A673 (cell line): ENCODE measurements at regions not wholly inside any gene's neighbourhood (a gene's known extent, or its start where the extent isn't known, plus 50 kb on each side); places are given as distances from the start of the nearest gene placed in this dataset.

Experiments
- BruUV-seq: library from RNA; stranded (reverse); fragments of 400-500 nt; replicated peaks from 2 replicates; lab custom pipeline; 2021; lab: Mats Ljungman, UMichigan
- CTCF ChIA-PET: fragments of 300-600 bp; sonication (Branson Sonifier 250); formaldehyde crosslinking; loops from one replicate; lab custom pipeline; 2022; ENCODE audit warnings: antibody characterized with exemption; lab: Charles Lee
- POLR2A ChIA-PET: fragments of 300-600 bp; sonication (Branson Sonifier 250); formaldehyde crosslinking; loops from one replicate; lab custom pipeline; 2022; ENCODE audit warnings: antibody characterized with exemption; ENCODE audit not compliant: low non-redundant PET; lab: Charles Lee
- DNase-seq: peaks from one replicate; pipeline ENCODE4 v3.0.0-alpha.2; 2015; ENCODE audit warnings: low spot score
- H3K27ac ChIP-seq: fragments of 200-600 bp; sonication (generic); 2 replicates; pipeline ENCODE4 v1.5.1; 2016; ENCODE audit warnings: mixed run types, low read depth, mild to moderate bottlenecking, mixed read lengths, antibody characterized with exemption, low read length; ENCODE audit not compliant: poor library complexity, severe bottlenecking
- H3K27me3 ChIP-seq: fragments of 200-600 bp; sonication (generic); replicated peaks from 2 replicates; pipeline ENCODE4 v1.6.1; 2017; ENCODE audit warnings: mixed run types, low read depth, mild to moderate bottlenecking, mixed read lengths, antibody characterized with exemption, low read length; ENCODE audit not compliant: insufficient read depth, poor library complexity
- H3K36me3 ChIP-seq: fragments of 200-600 bp; sonication (generic); 2 replicates; pipeline ENCODE4 v1.6.1; 2016; ENCODE audit warnings: mixed run types, mild to moderate bottlenecking, mixed read lengths, antibody characterized with exemption, low read length; ENCODE audit not compliant: insufficient read depth, poor library complexity, severe bottlenecking
- H3K4me1 ChIP-seq: fragments of 200-600 bp; sonication (generic); 2 replicates; pipeline ENCODE4 v1.6.1; 2017; ENCODE audit warnings: mixed run types, mild to moderate bottlenecking, mixed read lengths, antibody characterized with exemption, low read length; ENCODE audit not compliant: insufficient read depth, poor library complexity, severe bottlenecking
- H3K4me3 ChIP-seq: fragments of 200-600 bp; sonication (generic); 2 replicates; pipeline ENCODE4 v1.5.1; 2016; ENCODE audit warnings: low read depth, mixed run types, mild to moderate bottlenecking, mixed read lengths, low read length; ENCODE audit not compliant: poor library complexity, severe bottlenecking
- H3K9me3 ChIP-seq: fragments of 200-600 bp; sonication (generic); 2 replicates; pipeline ENCODE4 v1.6.1; 2016; ENCODE audit warnings: mixed run types, low read depth, mild to moderate bottlenecking, mixed read lengths, antibody characterized with exemption, low read length; ENCODE audit not compliant: poor library complexity, severe bottlenecking
- EZH2 ChIP-seq: fragments of 200-600 bp; sonication (generic); IDR thresholded peaks from 2 replicates; pipeline ENCODE4 v1.6.1; 2017; ENCODE audit warnings: borderline replicate concordance, low read depth, mild to moderate bottlenecking, mixed read lengths, antibody characterized with exemption, low read length; ENCODE audit not compliant: poor library complexity, severe bottlenecking
- intact Hi-C: fragments of 100-400 bp; cut with micrococcal nuclease; formaldehyde crosslinking; loops from one replicate; pipeline ENCODE4 v1.10.0; 2022; ENCODE audit not compliant: unreplicated experiment
- TF ChIP-seq, protein P1 (sequence below): fragments of 300-800, 200-600 bp; sonication (generic); conservative IDR thresholded peaks from 2 replicates; pipeline ENCODE4 v1.5.1; 2017; ENCODE audit warnings: low read depth, mild to moderate bottlenecking, antibody characterized with exemption, low read length, moderate library complexity, mixed read lengths

DNA sequence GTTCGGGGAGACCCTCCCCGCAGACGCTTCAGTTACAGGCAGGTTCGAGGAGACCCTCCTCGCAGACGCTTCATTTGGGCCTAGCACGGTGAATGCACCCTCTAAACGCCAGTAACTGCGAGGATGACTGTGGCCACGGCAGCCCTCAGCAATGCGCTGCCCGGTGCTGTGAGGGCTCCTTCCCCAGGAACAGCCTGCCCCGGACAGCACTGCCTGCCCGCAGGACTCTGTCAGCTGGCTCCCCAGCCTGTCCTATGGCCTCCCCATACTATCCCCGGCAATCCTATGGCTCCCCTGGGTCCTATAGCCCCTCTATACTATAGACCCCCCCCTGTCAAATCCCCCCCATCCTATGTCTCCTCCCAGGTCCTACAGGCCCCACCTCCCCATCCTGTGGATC is 238.9 kb downstream of the RBFOX3 start:
- intact Hi-C loops, result no loop called here
- no TSS peak for BruUV-seq
- POLR2A ChIA-PET, result no interaction called here
- no peaks in the 10 kb centered on the region for H3K36me3 ChIP-seq
- DNase-seq, result no peak
- CTCF ChIA-PET, result no interaction called here
- H3K9me3 ChIP-seq, result no peaks in the 10 kb centered on the region
- TF ChIP-seq, protein P1, sequence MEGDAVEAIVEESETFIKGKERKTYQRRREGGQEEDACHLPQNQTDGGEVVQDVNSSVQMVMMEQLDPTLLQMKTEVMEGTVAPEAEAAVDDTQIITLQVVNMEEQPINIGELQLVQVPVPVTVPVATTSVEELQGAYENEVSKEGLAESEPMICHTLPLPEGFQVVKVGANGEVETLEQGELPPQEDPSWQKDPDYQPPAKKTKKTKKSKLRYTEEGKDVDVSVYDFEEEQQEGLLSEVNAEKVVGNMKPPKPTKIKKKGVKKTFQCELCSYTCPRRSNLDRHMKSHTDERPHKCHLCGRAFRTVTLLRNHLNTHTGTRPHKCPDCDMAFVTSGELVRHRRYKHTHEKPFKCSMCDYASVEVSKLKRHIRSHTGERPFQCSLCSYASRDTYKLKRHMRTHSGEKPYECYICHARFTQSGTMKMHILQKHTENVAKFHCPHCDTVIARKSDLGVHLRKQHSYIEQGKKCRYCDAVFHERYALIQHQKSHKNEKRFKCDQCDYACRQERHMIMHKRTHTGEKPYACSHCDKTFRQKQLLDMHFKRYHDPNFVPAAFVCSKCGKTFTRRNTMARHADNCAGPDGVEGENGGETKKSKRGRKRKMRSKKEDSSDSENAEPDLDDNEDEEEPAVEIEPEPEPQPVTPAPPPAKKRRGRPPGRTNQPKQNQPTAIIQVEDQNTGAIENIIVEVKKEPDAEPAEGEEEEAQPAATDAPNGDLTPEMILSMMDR, result no peak
- H3K4me1 ChIP-seq, result no peaks in the 10 kb centered on the region
- no peak overlapping the region for H3K4me3 ChIP-seq
- peaks cover 64% of the 10 kb centered on the region for H3K27me3 ChIP-seq
- H3K27ac ChIP-seq, result no peak overlapping the region

DNA sequence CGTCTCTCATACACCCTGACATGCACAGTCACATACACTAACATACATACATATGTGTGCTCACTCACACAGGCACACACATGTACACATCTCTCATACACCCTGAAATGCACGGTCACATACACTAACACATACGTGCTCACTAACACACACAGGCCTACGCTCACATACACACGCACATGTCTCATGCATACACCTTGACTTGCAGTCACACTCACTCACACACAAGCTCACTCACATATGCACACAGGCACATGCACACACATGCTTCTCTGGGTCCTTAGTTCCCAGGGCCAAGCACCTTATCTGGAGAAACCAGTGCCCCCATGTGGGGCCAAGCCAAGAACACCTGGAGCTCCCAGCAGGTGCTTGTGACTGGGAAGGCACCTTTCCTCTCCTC is 240.3 kb downstream of the RBFOX3 start:
- DNase-seq, result no peak
- intact Hi-C loops, result no loop called here
- POLR2A ChIA-PET, result no interaction called here

DNA sequence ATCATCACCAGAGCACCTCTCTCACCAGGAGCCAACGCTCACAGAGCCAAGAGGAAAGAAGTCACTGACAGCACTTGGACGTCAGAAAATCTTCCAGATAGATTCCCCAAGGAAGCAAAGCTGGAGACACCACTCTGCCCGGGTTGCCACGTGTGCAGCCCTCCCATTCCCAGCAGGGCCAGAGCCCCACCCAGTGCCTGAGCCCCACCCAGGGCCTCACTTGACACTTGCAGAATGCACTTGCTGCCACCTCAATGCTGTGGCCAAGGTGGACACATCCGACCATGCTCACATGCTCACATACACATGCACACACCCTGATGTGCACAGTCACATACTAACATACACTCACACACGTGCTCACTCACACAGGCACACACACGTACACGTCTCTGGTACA is 240.7 kb downstream of the RBFOX3 start:
- intact Hi-C loops, result no loop called here
- no peaks in the 10 kb centered on the region for H3K9me3 ChIP-seq
- TF ChIP-seq, protein P1, result no peak
- TF ChIP-seq EZH2, result no peak
- H3K36me3 ChIP-seq, result no peaks in the 10 kb centered on the region
- ChIA-PET CTCF (no interaction called here), POLR2A (no interaction called here)
- H3K4me3 ChIP-seq, result no peak overlapping the region
- H3K27ac ChIP-seq, result no peak overlapping the region
- no peak for DNase-seq
- BruUV-seq, result no TSS peak
- no peaks in the 10 kb centered on the region for H3K4me1 ChIP-seq
- peaks cover 64% of the 10 kb centered on the region for H3K27me3 ChIP-seq

More for the DNA sequence above, 240.3 kb downstream of the RBFOX3 start:
- Histone ChIP-seq H3K27me3 (peaks cover 64% of the 10 kb centered on the region), H3K4me3 (no peak overlapping the region), H3K9me3 (no peaks in the 10 kb centered on the region), H3K4me1 (no peaks in the 10 kb centered on the region), H3K36me3 (no peaks in the 10 kb centered on the region), H3K27ac (no peak overlapping the region)
- TF ChIP-seq, protein P1, result no peak
- no peak for TF ChIP-seq EZH2
- no TSS peak for BruUV-seq
- CTCF ChIA-PET, result no interaction called here
